SKM-1 (cell line): ENCODE measurements at regions not wholly inside any gene's neighbourhood (a gene's known extent, or its start where the extent isn't known, plus 50 kb on each side); places are given as distances from the start of the nearest gene placed in this dataset.

Experiments used
- DNase-seq: peaks from one replicate; lab custom pipeline; 2025; ENCODE audit not compliant: unreplicated experiment; lab: John Stamatoyannopoulos, UW

DNA sequence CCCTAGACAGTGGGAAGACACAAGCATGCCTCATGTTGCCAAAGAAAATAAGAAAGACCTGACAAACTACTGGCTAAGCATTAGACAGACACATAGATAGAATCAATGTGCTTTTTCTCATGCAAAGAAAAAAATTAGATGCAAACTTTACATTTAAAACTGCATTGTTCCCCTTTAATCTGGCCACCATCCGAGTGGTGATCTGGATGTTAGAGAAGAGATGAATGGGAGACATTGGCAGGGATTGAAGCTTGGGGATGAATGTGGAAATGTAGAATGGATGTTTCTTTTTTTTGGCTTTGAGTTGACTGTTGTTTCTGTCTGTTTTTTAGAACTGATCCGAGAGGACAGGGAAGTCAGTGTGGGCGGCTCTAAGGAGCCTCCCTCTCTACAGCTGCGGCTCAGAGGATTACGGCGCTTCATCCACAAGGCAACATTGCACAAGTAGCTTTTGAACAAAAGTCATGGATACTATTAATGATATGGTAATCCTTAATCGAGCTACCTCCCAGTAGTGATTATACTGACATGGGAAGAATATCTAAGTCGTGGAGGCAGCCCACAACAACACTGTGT, 53.0 kb downstream of the HELT start:
- DNase-seq = no peak

- no peak for DNase-seq
Measured at GRCh38 chr4:185079271-185079905, 61.1 kb downstream of the HELT start.

- DNase-seq = no peak
Measured at GRCh38 chr4:185080545-185080944, 62.3 kb downstream of the HELT start.

DNA sequence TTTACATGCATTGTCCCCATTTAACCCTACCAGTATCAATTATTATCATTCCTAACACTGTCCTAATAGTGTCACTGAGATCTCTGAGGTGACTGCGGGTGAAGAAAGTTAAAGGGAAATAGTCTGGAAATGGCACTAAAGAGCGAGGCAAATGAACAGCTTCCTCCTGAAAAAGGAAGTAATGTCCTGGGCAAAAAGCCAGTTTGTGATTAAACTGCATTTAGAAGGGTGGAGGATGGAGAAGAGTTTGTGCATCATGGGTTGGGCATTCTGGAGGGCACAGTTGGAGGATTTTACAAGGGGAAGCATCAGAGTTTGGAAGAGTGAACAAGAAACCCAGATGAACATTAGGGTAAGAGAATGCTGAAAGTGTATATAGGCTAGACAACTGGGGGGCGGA, 60.5 kb upstream of the SLC25A4 start:
- peak; percentile 40 for DNase-seq

DNA sequence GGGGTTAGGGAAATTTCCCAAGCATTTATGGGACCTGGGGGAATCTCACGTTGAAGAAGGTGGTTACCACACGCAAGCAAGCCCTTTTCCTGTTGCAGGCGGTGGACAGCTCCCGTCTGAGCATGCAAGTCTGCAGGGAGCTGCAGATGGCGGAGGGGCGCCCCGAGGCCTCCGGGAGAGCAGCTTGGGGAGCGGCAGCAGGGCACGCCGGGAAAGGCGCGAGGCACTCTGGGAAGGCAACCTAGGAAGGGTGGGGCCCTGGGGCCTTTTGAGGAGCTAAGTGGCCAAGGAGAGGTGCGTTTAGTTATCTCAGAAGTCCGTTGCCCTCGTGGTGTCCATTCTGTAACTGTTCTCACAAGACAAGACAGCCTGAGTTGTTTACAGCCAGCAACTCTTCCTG, 57.0 kb upstream of the SLC25A4 start:
- no peak for DNase-seq

- DNase-seq = no peak
Measured at GRCh38 chr4:185088899-185089298, 54.2 kb upstream of the SLC25A4 start.

- DNase-seq = no peak
Measured at GRCh38 chr4:185090592-185090991, 52.5 kb upstream of the SLC25A4 start.

DNA sequence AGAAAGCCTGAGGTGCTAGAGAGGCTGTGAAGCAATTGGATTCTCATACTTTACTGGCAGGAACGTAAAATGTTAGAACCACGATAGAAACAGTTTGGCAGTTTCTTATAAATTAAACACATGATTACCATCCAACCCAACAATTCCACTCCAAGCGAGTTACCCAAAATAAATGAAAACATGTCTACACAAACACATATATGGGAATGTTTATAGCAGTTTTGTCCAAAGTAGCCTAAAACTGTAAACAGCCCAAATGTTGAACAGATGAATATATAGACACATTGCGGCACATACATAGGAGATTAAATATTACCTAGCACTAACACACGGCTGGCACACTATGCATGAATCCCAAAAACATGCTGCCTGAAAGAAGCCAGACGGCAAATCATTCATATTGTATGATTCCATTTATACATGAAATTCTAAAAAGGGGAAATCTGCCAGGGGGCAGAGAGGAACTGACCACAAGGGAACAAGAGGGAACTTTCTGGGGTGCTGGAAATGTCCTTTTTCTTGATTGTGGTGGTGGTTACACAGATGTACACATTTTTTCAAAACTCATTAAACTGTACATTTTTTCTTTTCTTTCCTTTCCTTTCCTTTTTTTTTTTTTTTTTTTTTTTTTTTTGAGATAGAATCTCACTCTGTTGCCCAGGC, 50.4 kb upstream of the SLC25A4 start:
- no peak for DNase-seq
